ENCODE measurements at regions not wholly inside any gene's neighbourhood (a gene's known extent, or its start where the extent isn't known, plus 50 kb on each side); places are given as distances from the start of the nearest gene placed in this dataset.
"Not testable (repeated sequence)": the region's sequence is repeated elsewhere in the genome, so short reads cannot be mapped to it uniquely, and the experiment has no call there.

- no peak overlapping the region for H3K4me3 Mint-ChIP-seq
These were observed 70.5 kb upstream of the CPSF6 start for GRCh38 chr12:69168828-69169227.

DNA sequence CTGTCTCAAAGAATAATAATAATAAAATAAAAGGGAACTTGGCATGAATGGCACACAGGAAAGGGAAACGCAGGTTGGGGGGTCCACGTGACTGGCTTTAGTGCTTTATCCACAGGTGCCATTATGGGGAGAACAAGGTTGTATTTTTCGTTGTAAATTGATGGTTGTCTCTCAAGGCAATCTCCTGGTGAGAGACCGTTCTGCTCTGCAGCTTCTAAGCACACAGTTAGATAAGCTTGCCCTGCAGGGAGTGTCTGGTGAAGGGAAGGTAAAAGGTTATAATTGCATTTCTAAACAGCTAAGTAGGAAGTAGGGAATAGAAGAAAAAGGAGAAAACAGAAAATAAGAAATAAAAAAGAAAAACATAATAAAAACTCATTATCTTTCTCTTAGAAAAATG lies 69.1 kb upstream of the CPSF6 start:
- Mint-ChIP-seq H3K9me3 (no peaks in the 10 kb centered on the region), H3K36me3 (no peaks in the 10 kb centered on the region), H3K27me3 (no peaks in the 10 kb centered on the region), H3K4me3 (no peak overlapping the region), H3K4me1 (no peaks in the 10 kb centered on the region), H3K27ac (no peak overlapping the region)
- DNase-seq, result no peak
- ATAC-seq (replicated peaks), result no peak

More at GRCh38 chr12:69168828-69169227, 70.5 kb upstream of the CPSF6 start:
- Mint-ChIP-seq H3K27ac (no peak overlapping the region), H3K4me1 (no peaks in the 10 kb centered on the region), H3K9me3 (no peaks in the 10 kb centered on the region), H3K27me3 (no peaks in the 10 kb centered on the region), H3K36me3 (no peaks in the 10 kb centered on the region)
- ATAC-seq (replicated peaks) (no peak), DNase-seq (no peak)

GRCh38 chr12:69171881-69172280 lies 67.5 kb upstream of the CPSF6 start:
- Mint-ChIP-seq H3K9me3 (peaks cover 2 to 3% of the 10 kb centered on the region in 2 donors), H3K36me3 (no peaks in the 10 kb centered on the region), H3K27me3 (no peaks in the 10 kb centered on the region), H3K4me1 (no peaks in the 10 kb centered on the region), H3K27ac (no peak overlapping the region), H3K4me3 (no peak overlapping the region)
- DNase-seq (no peak), ATAC-seq (replicated peaks) (no peak)

DNA sequence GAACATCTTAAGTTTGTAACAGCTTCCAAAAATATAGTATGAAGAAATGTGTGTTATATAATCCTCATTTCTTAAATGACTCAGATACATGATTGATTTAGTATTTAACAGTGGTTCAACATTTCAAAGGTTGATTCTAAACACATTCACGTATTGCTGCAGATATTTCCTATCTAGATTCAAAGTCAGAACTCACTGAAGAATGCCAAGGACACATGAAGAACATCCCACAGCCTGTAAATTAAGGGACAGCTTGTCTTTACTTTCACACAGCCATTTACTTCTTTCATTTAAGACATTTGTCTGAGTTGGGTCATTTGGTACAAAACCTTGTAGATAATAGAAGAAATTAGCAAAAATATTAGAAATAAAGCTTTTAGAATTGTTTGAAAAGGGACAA lies 66.9 kb upstream of the CPSF6 start:
- no peak for DNase-seq
- Mint-ChIP-seq H3K36me3 (no peaks in the 10 kb centered on the region), H3K27ac (no peak overlapping the region), H3K9me3 (peaks cover 2 to 3% of the 10 kb centered on the region in 2 donors), H3K4me1 (no peaks in the 10 kb centered on the region), H3K27me3 (no peaks in the 10 kb centered on the region), H3K4me3 (no peak overlapping the region)
- no peak for ATAC-seq (replicated peaks)

GRCh38 chr12:69173368-69173767 lies 66.0 kb upstream of the CPSF6 start:
- H3K36me3 Mint-ChIP-seq, result no peaks in the 10 kb centered on the region
- ATAC-seq (replicated peaks) (no peak), DNase-seq (no peak)
- H3K27me3 Mint-ChIP-seq, result no peaks in the 10 kb centered on the region
- no peak overlapping the region for H3K4me3 Mint-ChIP-seq
- H3K9me3 Mint-ChIP-seq, result peaks cover 2 to 3% of the 10 kb centered on the region in 2 donors
- H3K27ac Mint-ChIP-seq, result no peak overlapping the region
- no peaks in the 10 kb centered on the region for H3K4me1 Mint-ChIP-seq

GRCh38 chr12:69179786-69180185 lies 59.6 kb upstream of the CPSF6 start:
- H3K4me1 Mint-ChIP-seq, result peaks cover 2 to 5% of the 10 kb centered on the region in 2 donors
- H3K4me3 Mint-ChIP-seq, result no peak overlapping the region
- no peak for DNase-seq
- peaks cover 3 to 6% of the 10 kb centered on the region in 2 donors for H3K9me3 Mint-ChIP-seq
- no peaks in the 10 kb centered on the region for H3K36me3 Mint-ChIP-seq
- H3K27me3 Mint-ChIP-seq, result no peaks in the 10 kb centered on the region
- no peak overlapping the region for H3K27ac Mint-ChIP-seq
- no peak for ATAC-seq (replicated peaks)

GRCh38 chr12:69187572-69187971 lies 51.8 kb upstream of the CPSF6 start:
- not testable (repeated sequence) for H3K4me3 Mint-ChIP-seq; ATAC-seq (replicated peaks); H3K36me3 Mint-ChIP-seq; H3K27ac Mint-ChIP-seq; DNase-seq; H3K27me3 Mint-ChIP-seq; H3K4me1 Mint-ChIP-seq
- peaks cover 8 to 15% of the 10 kb centered on the region in 2 donors for H3K9me3 Mint-ChIP-seq

DNA sequence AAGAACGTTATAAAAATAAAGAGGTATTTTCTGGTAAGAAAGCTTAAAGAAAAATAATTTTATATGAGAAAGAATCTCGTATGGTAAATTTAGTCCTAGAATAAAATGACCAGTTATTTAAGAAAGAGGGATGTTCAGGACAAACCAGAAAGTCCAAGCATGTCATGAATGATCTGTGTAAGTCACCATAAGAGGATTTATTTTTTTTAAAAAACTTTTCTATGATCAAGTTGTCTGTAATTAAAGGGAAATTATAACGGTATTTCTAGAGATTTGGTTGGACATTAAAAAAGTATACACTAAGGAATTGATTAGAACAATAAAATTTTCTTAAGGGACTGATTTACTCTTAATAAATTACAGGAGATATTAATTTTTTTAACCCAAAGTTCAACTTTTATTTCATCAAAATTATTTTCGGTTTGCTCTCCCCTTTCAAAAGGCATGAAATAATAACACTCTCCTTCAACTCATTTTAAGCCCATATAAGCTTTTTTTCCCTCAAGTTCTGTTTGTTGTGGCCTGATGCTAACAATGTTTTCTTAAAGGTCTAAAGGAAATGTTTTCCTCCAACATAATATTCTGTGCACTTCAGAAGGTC lies 49.9 kb upstream of the CPSF6 start:
- Mint-ChIP-seq H3K27me3 (peaks cover 0 to 4% of the 10 kb centered on the region in 2 donors), H3K36me3 (peaks cover 3 to 5% of the 10 kb centered on the region in 2 donors), H3K27ac (no peak overlapping the region), H3K4me1 (peaks cover under 1 to 2% of the 10 kb centered on the region in 2 donors), H3K9me3 (peaks cover 8 to 15% of the 10 kb centered on the region in 2 donors), H3K4me3 (no peak overlapping the region)
- no peak for ATAC-seq (replicated peaks)
- no peak for DNase-seq
